ENCODE measurements at regions not wholly inside any gene's neighbourhood (a gene's known extent, or its start where the extent isn't known, plus 50 kb on each side); places are given as distances from the start of the nearest gene placed in this dataset.

DNA sequence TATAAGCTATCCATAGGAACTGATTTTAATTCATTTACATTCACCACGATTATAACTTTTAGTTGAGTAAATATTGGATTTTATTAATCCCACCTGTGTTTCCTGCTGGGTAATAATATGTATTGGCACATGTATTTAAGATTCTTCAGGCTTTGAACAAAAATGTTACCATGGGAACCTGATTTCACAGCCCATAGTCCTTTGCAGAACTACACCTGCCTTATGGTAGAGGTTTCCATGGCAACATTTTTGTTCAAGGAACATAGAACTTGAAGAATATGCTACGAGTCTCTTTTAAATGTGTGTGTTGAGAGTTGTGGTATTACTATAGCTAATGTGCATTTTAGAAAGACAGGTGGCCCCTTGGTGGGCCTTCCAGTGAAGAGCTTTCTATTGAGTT is 317.4 kb downstream of the SAMD5 start:
- TF ChIP-seq, protein P1, sequence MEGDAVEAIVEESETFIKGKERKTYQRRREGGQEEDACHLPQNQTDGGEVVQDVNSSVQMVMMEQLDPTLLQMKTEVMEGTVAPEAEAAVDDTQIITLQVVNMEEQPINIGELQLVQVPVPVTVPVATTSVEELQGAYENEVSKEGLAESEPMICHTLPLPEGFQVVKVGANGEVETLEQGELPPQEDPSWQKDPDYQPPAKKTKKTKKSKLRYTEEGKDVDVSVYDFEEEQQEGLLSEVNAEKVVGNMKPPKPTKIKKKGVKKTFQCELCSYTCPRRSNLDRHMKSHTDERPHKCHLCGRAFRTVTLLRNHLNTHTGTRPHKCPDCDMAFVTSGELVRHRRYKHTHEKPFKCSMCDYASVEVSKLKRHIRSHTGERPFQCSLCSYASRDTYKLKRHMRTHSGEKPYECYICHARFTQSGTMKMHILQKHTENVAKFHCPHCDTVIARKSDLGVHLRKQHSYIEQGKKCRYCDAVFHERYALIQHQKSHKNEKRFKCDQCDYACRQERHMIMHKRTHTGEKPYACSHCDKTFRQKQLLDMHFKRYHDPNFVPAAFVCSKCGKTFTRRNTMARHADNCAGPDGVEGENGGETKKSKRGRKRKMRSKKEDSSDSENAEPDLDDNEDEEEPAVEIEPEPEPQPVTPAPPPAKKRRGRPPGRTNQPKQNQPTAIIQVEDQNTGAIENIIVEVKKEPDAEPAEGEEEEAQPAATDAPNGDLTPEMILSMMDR (IDR thresholded peaks at IDR 0.05; ENCODE audit: insufficient read depth, low read length) = no peak
- TF ChIP-seq SPI1 (IDR thresholded peaks at IDR 0.05; ENCODE audit: borderline replicate concordance, low read depth) (no peak), POLR2AphosphoS5 (IDR thresholded peaks at IDR 0.05; ENCODE audit: low read depth) (no peak)
- TF ChIP-seq, protein P2, sequence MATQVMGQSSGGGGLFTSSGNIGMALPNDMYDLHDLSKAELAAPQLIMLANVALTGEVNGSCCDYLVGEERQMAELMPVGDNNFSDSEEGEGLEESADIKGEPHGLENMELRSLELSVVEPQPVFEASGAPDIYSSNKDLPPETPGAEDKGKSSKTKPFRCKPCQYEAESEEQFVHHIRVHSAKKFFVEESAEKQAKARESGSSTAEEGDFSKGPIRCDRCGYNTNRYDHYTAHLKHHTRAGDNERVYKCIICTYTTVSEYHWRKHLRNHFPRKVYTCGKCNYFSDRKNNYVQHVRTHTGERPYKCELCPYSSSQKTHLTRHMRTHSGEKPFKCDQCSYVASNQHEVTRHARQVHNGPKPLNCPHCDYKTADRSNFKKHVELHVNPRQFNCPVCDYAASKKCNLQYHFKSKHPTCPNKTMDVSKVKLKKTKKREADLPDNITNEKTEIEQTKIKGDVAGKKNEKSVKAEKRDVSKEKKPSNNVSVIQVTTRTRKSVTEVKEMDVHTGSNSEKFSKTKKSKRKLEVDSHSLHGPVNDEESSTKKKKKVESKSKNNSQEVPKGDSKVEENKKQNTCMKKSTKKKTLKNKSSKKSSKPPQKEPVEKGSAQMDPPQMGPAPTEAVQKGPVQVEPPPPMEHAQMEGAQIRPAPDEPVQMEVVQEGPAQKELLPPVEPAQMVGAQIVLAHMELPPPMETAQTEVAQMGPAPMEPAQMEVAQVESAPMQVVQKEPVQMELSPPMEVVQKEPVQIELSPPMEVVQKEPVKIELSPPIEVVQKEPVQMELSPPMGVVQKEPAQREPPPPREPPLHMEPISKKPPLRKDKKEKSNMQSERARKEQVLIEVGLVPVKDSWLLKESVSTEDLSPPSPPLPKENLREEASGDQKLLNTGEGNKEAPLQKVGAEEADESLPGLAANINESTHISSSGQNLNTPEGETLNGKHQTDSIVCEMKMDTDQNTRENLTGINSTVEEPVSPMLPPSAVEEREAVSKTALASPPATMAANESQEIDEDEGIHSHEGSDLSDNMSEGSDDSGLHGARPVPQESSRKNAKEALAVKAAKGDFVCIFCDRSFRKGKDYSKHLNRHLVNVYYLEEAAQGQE (IDR thresholded peaks at IDR 0.05; ENCODE audit: insufficient replicate concordance, low read depth) = no peak

All from HL-60 (cell line).